GM23248 (cell line): ENCODE measurements at regions not wholly inside any gene's neighbourhood (a gene's known extent, or its start where the extent isn't known, plus 50 kb on each side); places are given as distances from the start of the nearest gene placed in this dataset.

Experiments
- DNase-seq: peaks from one replicate; pipeline ENCODE4 v3.0.0-alpha.2; 2015
- H2AFZ ChIP-seq: fragments of 200-600 bp; sonication (generic); 2 replicates; pipeline ENCODE4 v1.6.1; 2016; ENCODE audit warnings: antibody characterized with exemption
- H3F3A ChIP-seq: fragments of 200-600 bp; sonication (generic); 2 replicates; pipeline ENCODE4 v1.6.1; 2016; ENCODE audit warnings: mild to moderate bottlenecking, antibody characterized with exemption, mixed run types; ENCODE audit not compliant: insufficient read depth
- H3K27ac ChIP-seq: fragments of 200-600 bp; sonication (generic); 2 replicates; pipeline ENCODE4 v1.5.1; 2016; ENCODE audit warnings: mild to moderate bottlenecking
- H3K27me3 ChIP-seq: fragments of 200-600 bp; sonication (generic); replicated peaks from 2 replicates; pipeline ENCODE4 v1.6.1; 2016; ENCODE audit warnings: mild to moderate bottlenecking; ENCODE audit not compliant: insufficient read depth
- H3K36me3 ChIP-seq: fragments of 200-600 bp; sonication (generic); 2 replicates; pipeline ENCODE4 v1.6.1; 2016; ENCODE audit warnings: low read depth, mild to moderate bottlenecking
- H3K4me1 ChIP-seq: fragments of 200-600 bp; sonication (generic); 2 replicates; pipeline ENCODE4 v1.6.1; 2016; ENCODE audit warnings: mild to moderate bottlenecking; ENCODE audit not compliant: insufficient read depth
- H3K4me2 ChIP-seq: fragments of 200-600 bp; sonication (generic); one replicate; pipeline ENCODE4 v1.6.1; 2016; ENCODE audit warnings: mild to moderate bottlenecking; ENCODE audit not compliant: unreplicated experiment
- H3K4me3 ChIP-seq: fragments of 200-600 bp; sonication (generic); 2 replicates; pipeline ENCODE4 v1.5.1; 2016; ENCODE audit warnings: mild to moderate bottlenecking
- H3K79me2 ChIP-seq: fragments of 200-600 bp; sonication (generic); 2 replicates; pipeline ENCODE4 v1.6.1; 2016; ENCODE audit warnings: mild to moderate bottlenecking; ENCODE audit not compliant: insufficient read depth
- H3K9ac ChIP-seq: fragments of 200-600 bp; sonication (generic); 2 replicates; pipeline ENCODE4 v1.6.1; 2016; ENCODE audit warnings: mild to moderate bottlenecking
- H3K9me2 ChIP-seq: fragments of 200-600 bp; sonication (generic); 2 replicates; pipeline ENCODE4 v1.6.1; 2016; ENCODE audit warnings: mixed run types, mild to moderate bottlenecking, moderate library complexity; ENCODE audit not compliant: insufficient read depth
- H3K9me3 ChIP-seq: fragments of 200-600 bp; sonication (generic); one replicate; pipeline ENCODE4 v1.6.1; 2017; ENCODE audit warnings: low read depth
- H4K20me1 ChIP-seq: fragments of 200-600 bp; sonication (generic); 2 replicates; pipeline ENCODE4 v1.6.0; 2016; ENCODE audit not compliant: insufficient read depth
- EZH2 ChIP-seq: fragments of 200-600 bp; sonication (generic); IDR thresholded peaks from 2 replicates; pipeline ENCODE4 v1.6.1; 2018; ENCODE audit warnings: antibody characterized with exemption, mild to moderate bottlenecking; ENCODE audit not compliant: insufficient read depth, poor library complexity, severe bottlenecking
- EZH2phosphoT487 ChIP-seq: fragments of 200-600 bp; sonication (generic); IDR thresholded peaks from 2 replicates; pipeline ENCODE4 v1.6.1; 2018; ENCODE audit warnings: antibody characterized with exemption, moderate library complexity, mild to moderate bottlenecking, low read depth; ENCODE audit not compliant: insufficient read depth
- WGBS, 2 experiments: methylation state at CpG; one replicate each; pipeline ENCODE4 v1.1.6; 2015 to 2017; ENCODE audit warnings: low lambda C conversion rate in 2 of 2, low coverage in 1 of 2; ENCODE audit errors: missing lambda C conversion rate in 2 of 2; 5-methylcytosine and 5-hydroxymethylcytosine counted together
- in situ Hi-C: fragments of 300-500 bp; cut with MboI; formaldehyde crosslinking; loops from 2 replicates; pipeline ENCODE4 v1.15.0; 2020

GRCh38 chr16:50466170-50466569 is 82.0 kb upstream of the NKD1 start:
- Histone ChIP-seq H3K79me2 (no peaks in the 10 kb centered on the region), H3K27ac (no peak overlapping the region), H3K9me3 (no peaks in the 10 kb centered on the region), H3K9ac (no peak overlapping the region), H2AFZ (no peak overlapping the region), H3K4me3 (no peak overlapping the region), H3K4me2 (no peak overlapping the region), H3K36me3 (no peaks in the 10 kb centered on the region), H3K4me1 (no peaks in the 10 kb centered on the region), H3F3A (no peaks in the 10 kb centered on the region), H4K20me1 (no peaks in the 10 kb centered on the region), H3K27me3 (peaks cover 24% of the 10 kb centered on the region), H3K9me2 (no peaks in the 10 kb centered on the region)
- TF ChIP-seq EZH2, result no peak
- no peak for TF ChIP-seq EZH2phosphoT487
- DNase-seq, result no peak
- in situ Hi-C loops, result no loop called here
- 64 to 75% methylated on average over 2 of the region's 2 CpGs for WGBS, 2 experiments

GRCh38 chr16:50464325-50465290 is 83.6 kb upstream of the NKD1 start:
- no peak overlapping the region for H2AFZ ChIP-seq

GRCh38 chr16:50463581-50464324 is 84.4 kb upstream of the NKD1 start:
- WGBS, 2 experiments, result 51 to 53% methylated on average over 3 of the region's 3 CpGs
- Histone ChIP-seq H2AFZ (no peak overlapping the region), H3F3A (no peaks in the 10 kb centered on the region), H3K9me3 (no peaks in the 10 kb centered on the region), H3K9me2 (no peaks in the 10 kb centered on the region), H4K20me1 (no peaks in the 10 kb centered on the region), H3K9ac (no peak overlapping the region), H3K4me2 (no peak overlapping the region), H3K79me2 (no peaks in the 10 kb centered on the region), H3K36me3 (no peaks in the 10 kb centered on the region), H3K4me3 (no peak overlapping the region), H3K4me1 (no peaks in the 10 kb centered on the region), H3K27ac (no peak overlapping the region), H3K27me3 (peaks cover 7% of the 10 kb centered on the region; the same call in 1 of the 2 replicates)
- no peak for DNase-seq
- TF ChIP-seq EZH2 (no peak), EZH2phosphoT487 (no peak)
- in situ Hi-C loops, result no loop called here

More at GRCh38 chr16:50464325-50465290, 83.6 kb upstream of the NKD1 start:
- DNase-seq, result no peak
- Histone ChIP-seq H3K4me2 (no peak overlapping the region), H3K9ac (no peak overlapping the region), H4K20me1 (no peaks in the 10 kb centered on the region), H3K4me1 (no peaks in the 10 kb centered on the region), H3K9me3 (no peaks in the 10 kb centered on the region), H3K27ac (no peak overlapping the region), H3F3A (no peaks in the 10 kb centered on the region), H3K36me3 (no peaks in the 10 kb centered on the region), H3K79me2 (no peaks in the 10 kb centered on the region), H3K9me2 (no peaks in the 10 kb centered on the region), H3K4me3 (no peak overlapping the region), H3K27me3 (peaks cover 15% of the 10 kb centered on the region; the same call in 1 of the 2 replicates)
- in situ Hi-C loops, result no loop called here
- TF ChIP-seq EZH2, result no peak
- WGBS, 2 experiments, result 83 to 88% methylated on average over 16 of the region's 16 CpGs

- Histone ChIP-seq H3K9me2 (no peaks in the 10 kb centered on the region), H3F3A (no peaks in the 10 kb centered on the region), H4K20me1 (no peaks in the 10 kb centered on the region), H3K27ac (no peak overlapping the region), H3K4me2 (no peak overlapping the region), H3K27me3 (0 out of 2 replicates have a peak, but pooled peaks cover 2% of the 10 kb centered on the region), H2AFZ (no peak overlapping the region), H3K4me1 (no peaks in the 10 kb centered on the region), H3K4me3 (no peak overlapping the region), H3K36me3 (no peaks in the 10 kb centered on the region), H3K79me2 (no peaks in the 10 kb centered on the region), H3K9ac (no peak overlapping the region), H3K9me3 (no peaks in the 10 kb centered on the region)
- in situ Hi-C loops, result no loop called here
- no peak for TF ChIP-seq EZH2phosphoT487
- TF ChIP-seq EZH2, result no peak
- WGBS, 2 experiments, result 65 to 68% methylated on average over 12 of the region's 12 CpGs
- no peak for DNase-seq
Measured at GRCh38 chr16:50462793-50463507, 85.2 kb upstream of the NKD1 start.
